GM21576 (cell line): ENCODE measurements at regions not wholly inside any gene's neighbourhood (a gene's known extent, or its start where the extent isn't known, plus 50 kb on each side); places are given as distances from the start of the nearest gene placed in this dataset.

Experiments
- ATAC-seq: cut with Tn5 transposase; IDR thresholded peaks from one replicate; pipeline ENCODE4 v1.9.1; 2021; ENCODE audit warnings: mild to moderate bottlenecking, moderate library complexity; ENCODE audit not compliant: unreplicated experiment

DNA sequence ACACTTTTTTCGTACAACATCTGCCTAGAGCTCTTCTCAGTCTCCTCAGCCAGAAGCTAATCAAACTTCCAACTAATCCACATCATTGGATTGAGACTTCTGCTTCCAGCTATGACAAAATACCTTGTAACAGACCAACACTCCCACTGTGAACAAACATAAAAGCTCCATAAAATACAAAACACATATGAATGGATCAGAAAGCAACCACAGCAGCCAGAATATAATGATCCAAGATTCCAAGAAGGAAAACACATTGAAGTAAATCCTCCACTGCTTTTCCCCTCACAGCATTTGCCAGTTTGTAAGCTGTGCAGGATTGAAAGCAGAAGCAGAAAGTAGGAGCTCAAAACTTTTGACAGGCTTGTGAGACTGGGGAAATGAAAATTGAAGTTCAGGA lies 863.2 kb downstream of the TUSC7 start:
- no peak for ATAC-seq

GRCh38 chr3:117580806-117581205 lies 871.2 kb downstream of the TUSC7 start:
- no peak for ATAC-seq

- ATAC-seq: no peak
Observed at GRCh38 chr3:117586161-117586560, 876.6 kb downstream of the TUSC7 start.

DNA sequence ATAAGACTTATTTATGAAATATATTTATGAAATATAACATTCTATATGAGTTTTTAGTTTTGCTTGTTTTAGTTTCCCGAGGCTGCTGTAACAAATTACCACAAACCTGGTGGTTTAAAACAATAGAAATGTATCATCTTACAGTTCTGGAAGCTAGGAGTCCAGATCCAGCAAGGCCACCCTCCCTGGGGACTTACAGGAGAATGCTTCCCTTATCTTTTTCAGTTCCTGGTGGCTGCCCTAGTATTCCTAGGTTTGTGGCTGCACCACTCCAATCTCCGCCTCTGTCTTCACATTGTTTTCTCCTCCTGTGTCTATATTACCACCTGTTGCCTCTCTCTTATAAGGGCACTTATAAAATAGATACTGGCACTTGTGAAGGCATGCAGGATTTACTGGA lies 877.8 kb downstream of the TUSC7 start:
- no peak for ATAC-seq

DNA sequence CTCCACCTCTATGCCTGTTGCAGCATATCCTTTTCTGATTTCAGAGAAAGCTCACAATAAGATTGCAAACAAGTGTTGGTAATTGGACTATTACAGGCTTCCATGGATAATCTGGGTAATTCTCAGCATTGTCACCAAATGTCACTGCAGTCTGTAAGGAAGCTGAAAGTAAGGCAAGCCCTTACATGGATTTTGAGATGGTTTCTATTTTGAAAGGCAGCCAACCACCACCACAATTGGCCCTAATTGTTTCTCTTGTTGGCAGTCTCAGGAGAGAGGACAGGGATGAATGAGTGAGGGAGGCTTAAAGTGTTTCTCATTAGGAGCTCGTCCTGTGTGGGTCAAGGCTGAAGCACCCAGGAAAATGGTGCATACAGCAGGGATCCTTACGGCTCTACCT lies 879.9 kb downstream of the TUSC7 start:
- no peak for ATAC-seq

DNA sequence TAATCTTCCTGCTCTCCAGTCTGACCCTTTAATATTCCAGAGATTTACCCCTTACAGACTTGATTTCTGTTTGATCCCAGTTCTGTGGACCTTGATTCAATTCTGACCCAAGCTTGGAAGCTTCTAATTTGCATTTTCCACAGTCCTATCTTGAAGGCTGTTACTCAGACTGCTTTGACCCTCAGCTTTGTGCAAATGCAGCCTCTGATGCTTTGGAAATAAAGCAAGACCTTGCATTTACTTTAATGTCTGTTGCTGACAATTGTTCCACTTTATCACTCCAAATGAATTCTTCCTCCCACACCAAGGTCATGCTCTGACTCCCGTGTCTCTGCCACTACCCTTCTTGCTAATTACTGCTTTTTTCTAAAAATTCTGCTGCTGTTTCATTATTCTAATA lies 886.0 kb downstream of the TUSC7 start:
- no peak for ATAC-seq

- no peak for ATAC-seq
Observed at GRCh38 chr3:117596503-117596902, 886.9 kb downstream of the TUSC7 start.

DNA sequence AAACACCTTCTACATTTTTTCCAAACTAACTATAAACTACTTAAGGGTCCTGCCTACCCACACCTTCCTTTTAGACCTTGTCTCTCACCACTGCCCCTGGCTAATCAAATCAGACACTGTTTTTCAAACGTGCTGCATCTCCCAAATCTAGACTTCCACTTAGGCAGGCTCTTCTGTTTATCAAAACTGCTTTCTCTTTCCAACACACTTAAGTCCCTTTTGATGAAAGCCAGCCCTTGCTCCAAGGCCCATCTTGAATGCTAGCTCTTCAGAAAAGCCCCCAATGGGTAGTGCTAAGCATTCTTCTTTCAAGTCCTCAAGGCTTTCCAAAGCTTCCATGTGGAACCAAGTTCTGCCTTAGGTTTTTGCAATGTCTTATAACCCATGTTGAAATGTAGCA lies 888.3 kb downstream of the TUSC7 start:
- no peak for ATAC-seq

- ATAC-seq: no peak
Observed at GRCh38 chr3:117600112-117600511, 890.5 kb downstream of the TUSC7 start.

GRCh38 chr3:117600666-117601065 lies 891.1 kb downstream of the TUSC7 start:
- ATAC-seq: no peak

DNA sequence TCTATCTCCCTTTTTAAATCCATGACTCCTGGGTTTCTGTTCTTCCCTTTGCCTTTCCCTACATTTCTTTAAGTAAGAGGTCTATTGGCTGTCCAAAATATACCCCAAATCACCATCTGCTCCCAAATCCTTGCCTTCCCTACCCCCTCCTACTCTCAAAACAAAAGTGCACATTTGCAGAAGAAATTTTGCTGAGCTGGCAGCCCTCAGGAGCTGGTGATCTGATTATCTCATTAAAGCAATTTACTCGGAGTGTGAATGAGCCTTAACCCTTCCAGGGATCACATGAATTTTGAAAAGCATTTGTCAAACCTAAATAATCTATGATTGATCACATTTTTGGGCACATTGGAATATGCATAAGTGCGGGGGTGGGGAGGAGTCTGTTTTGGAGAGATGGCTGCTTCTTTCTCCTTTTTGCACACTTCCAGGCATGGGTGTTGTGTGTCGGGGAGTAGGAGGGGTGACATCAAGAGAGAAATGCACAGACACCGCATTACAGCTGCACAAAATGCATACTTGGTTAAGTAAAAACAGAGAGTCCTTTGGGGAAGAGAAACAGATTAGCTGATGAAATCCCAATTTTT lies 892.6 kb downstream of the TUSC7 start:
- ATAC-seq: no peak

GRCh38 chr3:117603097-117603496 lies 893.5 kb downstream of the TUSC7 start:
- ATAC-seq: peak; percentile 74

- ATAC-seq: no peak
Observed at GRCh38 chr3:117606866-117607265, 897.3 kb downstream of the TUSC7 start.

DNA sequence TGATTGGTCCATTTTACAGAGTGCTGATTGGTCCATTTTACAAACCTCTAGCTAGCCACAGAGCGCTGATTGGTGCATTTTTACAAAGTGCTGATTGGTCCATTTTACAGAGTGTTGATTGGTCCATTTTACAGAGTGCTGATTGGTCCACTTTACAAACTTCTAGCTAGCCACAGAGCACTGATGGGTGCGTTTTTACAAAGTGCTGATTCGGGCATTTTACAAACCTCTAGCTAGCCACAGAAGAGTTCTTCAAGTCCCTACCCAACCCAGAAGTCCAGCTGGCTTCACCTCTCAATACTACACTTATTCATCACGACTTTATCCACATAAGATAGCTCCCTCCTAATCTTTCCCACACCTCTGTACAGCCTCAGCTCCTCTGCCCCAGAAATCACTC lies 899.8 kb downstream of the TUSC7 start:
- ATAC-seq: no peak

DNA sequence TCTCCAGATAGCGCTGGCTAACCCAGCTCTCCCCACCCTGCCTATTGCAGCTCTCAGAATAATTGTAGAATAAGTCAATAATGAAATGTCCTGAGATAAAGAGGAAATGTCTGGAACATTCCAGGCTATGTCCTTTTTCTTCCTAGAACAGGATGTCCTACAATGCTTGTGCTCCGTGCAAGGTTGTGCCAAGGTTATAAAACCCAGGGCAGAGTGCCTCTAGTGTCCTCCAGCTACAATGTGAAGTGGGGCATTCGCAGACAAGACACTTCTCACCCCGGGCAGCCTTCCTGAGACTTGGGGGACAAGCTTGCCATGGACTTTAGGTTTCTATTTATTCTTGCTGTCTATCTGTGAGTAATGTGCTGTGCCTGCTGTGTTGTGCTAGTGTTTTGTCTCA lies 900.6 kb downstream of the TUSC7 start:
- ATAC-seq: no peak

GRCh38 chr3:117611211-117611610 lies 901.6 kb downstream of the TUSC7 start:
- no peak for ATAC-seq

- no peak for ATAC-seq
Observed at GRCh38 chr3:117616227-117616626, 906.6 kb downstream of the TUSC7 start.

- no peak for ATAC-seq
Observed at GRCh38 chr3:117617906-117618305, 908.3 kb downstream of the TUSC7 start.

GRCh38 chr3:117618462-117618861 lies 908.9 kb downstream of the TUSC7 start:
- ATAC-seq: no peak

DNA sequence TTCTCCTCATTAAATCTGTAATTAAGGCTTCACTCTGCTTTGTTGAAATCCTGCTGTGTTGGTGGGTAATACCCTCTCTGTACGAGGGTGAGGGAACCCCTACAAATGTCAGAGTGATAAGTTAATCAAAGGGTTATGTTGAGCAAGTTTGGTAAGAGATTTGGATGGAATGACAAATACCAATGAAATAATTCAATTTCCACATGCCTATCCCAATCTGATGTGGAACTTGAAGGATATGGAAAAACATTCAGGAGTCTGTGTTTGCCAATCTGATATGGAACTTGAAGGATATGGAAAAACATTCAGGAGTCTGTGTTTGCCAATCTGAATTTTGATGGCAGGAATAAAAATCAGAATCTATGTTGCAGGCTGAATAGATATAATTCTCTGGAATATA lies 910.2 kb downstream of the TUSC7 start:
- ATAC-seq: no peak

DNA sequence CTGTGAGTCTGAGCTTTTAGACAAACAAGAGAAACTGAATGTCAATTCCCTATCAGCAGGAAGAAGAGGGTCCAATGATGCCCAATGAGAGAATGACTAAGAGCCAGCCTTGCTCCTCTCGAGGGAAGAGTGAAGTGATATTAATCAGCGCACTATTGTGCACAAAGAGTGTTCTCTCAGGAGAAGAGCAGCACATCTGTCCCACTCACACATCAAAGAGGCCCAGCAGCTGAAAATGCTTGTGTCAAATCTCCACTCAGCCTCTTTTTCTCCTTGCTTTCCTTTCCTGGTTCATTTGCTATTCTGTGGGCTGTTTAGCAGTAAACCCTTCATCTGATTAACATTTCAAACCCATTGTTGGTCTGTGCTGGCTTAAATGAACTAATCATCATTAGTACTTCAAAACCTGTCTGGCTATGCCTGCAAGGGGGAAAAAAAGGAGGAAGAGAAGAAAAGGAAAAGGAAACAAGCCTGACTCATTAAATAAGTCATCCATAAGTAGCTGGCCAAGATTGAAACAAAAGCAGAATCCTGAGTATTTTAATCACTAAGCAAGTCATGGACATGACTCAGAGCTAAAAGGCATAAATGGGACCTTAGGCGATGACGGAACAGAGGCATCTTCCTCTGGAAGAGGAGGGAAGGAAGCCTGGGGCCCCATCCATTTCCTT lies 912.7 kb downstream of the TUSC7 start:
- ATAC-seq: no peak

GRCh38 chr3:117624424-117624823 lies 914.8 kb downstream of the TUSC7 start:
- no peak for ATAC-seq

DNA sequence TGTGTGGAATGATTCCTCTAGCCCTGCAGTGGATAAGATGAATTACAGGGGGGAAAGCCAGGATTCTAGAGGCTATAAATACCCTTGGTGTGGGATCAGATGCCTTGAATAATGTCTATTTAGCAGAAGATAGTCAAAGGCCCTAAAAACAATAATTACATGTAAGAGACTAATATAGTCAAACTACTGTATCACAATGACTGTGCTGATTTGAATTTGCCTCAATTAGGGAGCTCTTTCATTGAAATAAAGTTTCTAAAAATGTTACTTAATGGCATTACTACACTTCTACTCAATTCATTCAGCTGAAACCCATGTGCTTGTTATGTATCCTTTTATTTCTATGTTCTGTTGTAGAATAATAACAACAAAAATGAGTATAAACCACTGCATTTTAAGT lies 915.6 kb downstream of the TUSC7 start:
- ATAC-seq: no peak
